SJCRH30 (cell line): ENCODE measurements at regions not wholly inside any gene's neighbourhood (a gene's known extent, or its start where the extent isn't known, plus 50 kb on each side); places are given as distances from the start of the nearest gene placed in this dataset.

Source experiments
- DNase-seq, 2 experiments: peaks; one replicate each; pipeline ENCODE4 v3.0.0-alpha.2; 2015 to 2020
- H3K27ac ChIP-seq: fragments of 250-450 bp; sonication (Bioruptor Pico); 2 replicates; pipeline ENCODE4 v1.5.1; 2020; ENCODE audit warnings: mild to moderate bottlenecking, moderate library complexity
- H3K27me3 ChIP-seq: fragments of 250-450 bp; sonication (Bioruptor Pico); 2 replicates; pipeline ENCODE4 v1.5.1; 2020; ENCODE audit warnings: mild to moderate bottlenecking, moderate library complexity
- H3K36me3 ChIP-seq: fragments of 250-450 bp; sonication (Bioruptor Pico); 2 replicates; pipeline ENCODE4 v1.5.1; 2020; ENCODE audit warnings: mild to moderate bottlenecking, moderate library complexity
- H3K4me1 ChIP-seq: fragments of 250-450 bp; sonication (Bioruptor Pico); 2 replicates; pipeline ENCODE4 v1.5.1; 2020; ENCODE audit warnings: mild to moderate bottlenecking, moderate library complexity
- H3K4me3 ChIP-seq: fragments of 250-450 bp; sonication (Bioruptor Pico); 2 replicates; pipeline ENCODE4 v1.5.1; 2020; ENCODE audit warnings: mild to moderate bottlenecking, moderate library complexity
- H3K9me3 ChIP-seq: fragments of 250-450 bp; sonication (Bioruptor Pico); replicated peaks from 2 replicates; pipeline ENCODE4 v1.5.1; 2020; ENCODE audit warnings: mild to moderate bottlenecking, moderate library complexity

- no peak for DNase-seq
- no peak overlapping the region for H3K4me3 ChIP-seq
- H3K9me3 ChIP-seq: no peaks in the 10 kb centered on the region
- H3K4me1 ChIP-seq: no peaks in the 10 kb centered on the region
- no peak overlapping the region for H3K27ac ChIP-seq
- no peaks in the 10 kb centered on the region for H3K36me3 ChIP-seq
- H3K27me3 ChIP-seq: no peaks in the 10 kb centered on the region
Observed at GRCh38 chr18:55072698-55073097, 113.4 kb upstream of the CCDC68 start.

GRCh38 chr18:55072181-55072580 lies 112.9 kb upstream of the CCDC68 start:
- Histone ChIP-seq H3K36me3 (no peaks in the 10 kb centered on the region), H3K27ac (no peak overlapping the region), H3K4me3 (no peak overlapping the region), H3K9me3 (no peaks in the 10 kb centered on the region), H3K27me3 (no peaks in the 10 kb centered on the region), H3K4me1 (no peaks in the 10 kb centered on the region)
- DNase-seq: no peak

GRCh38 chr18:55069497-55069896 lies 110.2 kb upstream of the CCDC68 start:
- Histone ChIP-seq H3K36me3 (no peaks in the 10 kb centered on the region), H3K4me3 (no peak overlapping the region), H3K27ac (no peak overlapping the region), H3K9me3 (no peaks in the 10 kb centered on the region), H3K4me1 (no peaks in the 10 kb centered on the region), H3K27me3 (no peaks in the 10 kb centered on the region)
- no peak for DNase-seq

GRCh38 chr18:55064760-55065159 lies 105.5 kb upstream of the CCDC68 start:
- no peaks in the 10 kb centered on the region for H3K4me1 ChIP-seq
- H3K27me3 ChIP-seq: no peaks in the 10 kb centered on the region
- H3K27ac ChIP-seq: no peak overlapping the region

GRCh38 chr18:55064073-55064472 lies 104.8 kb upstream of the CCDC68 start:
- DNase-seq: no peak
- H3K9me3 ChIP-seq: no peaks in the 10 kb centered on the region
- no peak overlapping the region for H3K27ac ChIP-seq
- no peaks in the 10 kb centered on the region for H3K36me3 ChIP-seq
- H3K27me3 ChIP-seq: no peaks in the 10 kb centered on the region
- no peak overlapping the region for H3K4me3 ChIP-seq
- no peaks in the 10 kb centered on the region for H3K4me1 ChIP-seq

More at GRCh38 chr18:55064760-55065159, 105.5 kb upstream of the CCDC68 start:
- DNase-seq: no peak
- H3K4me3 ChIP-seq: no peak overlapping the region
- H3K36me3 ChIP-seq: no peaks in the 10 kb centered on the region
- no peaks in the 10 kb centered on the region for H3K9me3 ChIP-seq

GRCh38 chr18:55054021-55054990 lies 95.0 kb upstream of the CCDC68 start:
- Histone ChIP-seq H3K4me3 (no peak overlapping the region), H3K27me3 (no peaks in the 10 kb centered on the region), H3K27ac (no peak overlapping the region), H3K36me3 (no peaks in the 10 kb centered on the region), H3K4me1 (no peaks in the 10 kb centered on the region), H3K9me3 (no peaks in the 10 kb centered on the region)
- DNase-seq: no peak

GRCh38 chr18:55048892-55049291 lies 89.6 kb upstream of the CCDC68 start:
- H3K27ac ChIP-seq: no peak overlapping the region
- H3K4me3 ChIP-seq: no peak overlapping the region
- no peaks in the 10 kb centered on the region for H3K4me1 ChIP-seq
- no peak for DNase-seq
- H3K27me3 ChIP-seq: no peaks in the 10 kb centered on the region
- H3K9me3 ChIP-seq: no peaks in the 10 kb centered on the region
- H3K36me3 ChIP-seq: no peaks in the 10 kb centered on the region

- H3K36me3 ChIP-seq: no peaks in the 10 kb centered on the region
- no peak overlapping the region for H3K4me3 ChIP-seq
- no peak for DNase-seq
- no peak overlapping the region for H3K27ac ChIP-seq
- no peaks in the 10 kb centered on the region for H3K4me1 ChIP-seq
- H3K9me3 ChIP-seq: no peaks in the 10 kb centered on the region
- no peaks in the 10 kb centered on the region for H3K27me3 ChIP-seq
Observed at GRCh38 chr18:55047546-55047945, 88.3 kb upstream of the CCDC68 start.

- Histone ChIP-seq H3K4me3 (no peak overlapping the region), H3K27ac (no peak overlapping the region), H3K27me3 (no peaks in the 10 kb centered on the region), H3K9me3 (no peaks in the 10 kb centered on the region), H3K4me1 (no peaks in the 10 kb centered on the region), H3K36me3 (no peaks in the 10 kb centered on the region)
- no peak for DNase-seq
Observed at GRCh38 chr18:55041366-55041765, 82.1 kb upstream of the CCDC68 start.

- H3K36me3 ChIP-seq: no peaks in the 10 kb centered on the region
- no peak overlapping the region for H3K4me3 ChIP-seq
- H3K9me3 ChIP-seq: no peaks in the 10 kb centered on the region
- H3K4me1 ChIP-seq: no peaks in the 10 kb centered on the region
- DNase-seq: no peak
- no peaks in the 10 kb centered on the region for H3K27me3 ChIP-seq
- H3K27ac ChIP-seq: no peak overlapping the region
Observed at GRCh38 chr18:55038162-55038561, 78.9 kb upstream of the CCDC68 start.

GRCh38 chr18:55034742-55035141 lies 75.5 kb upstream of the CCDC68 start:
- no peak overlapping the region for H3K4me3 ChIP-seq
- DNase-seq: no peak
- no peaks in the 10 kb centered on the region for H3K9me3 ChIP-seq
- no peak overlapping the region for H3K27ac ChIP-seq
- H3K27me3 ChIP-seq: no peaks in the 10 kb centered on the region
- H3K4me1 ChIP-seq: no peaks in the 10 kb centered on the region
- no peaks in the 10 kb centered on the region for H3K36me3 ChIP-seq

- Histone ChIP-seq H3K36me3 (no peaks in the 10 kb centered on the region), H3K27ac (no peak overlapping the region), H3K9me3 (no peaks in the 10 kb centered on the region), H3K27me3 (no peaks in the 10 kb centered on the region), H3K4me3 (no peak overlapping the region), H3K4me1 (no peaks in the 10 kb centered on the region)
- DNase-seq: no peak
Observed at GRCh38 chr18:55031979-55032378, 72.7 kb upstream of the CCDC68 start.

GRCh38 chr18:55031576-55031975 lies 72.3 kb upstream of the CCDC68 start:
- no peaks in the 10 kb centered on the region for H3K4me1 ChIP-seq
- no peaks in the 10 kb centered on the region for H3K27me3 ChIP-seq
- no peaks in the 10 kb centered on the region for H3K9me3 ChIP-seq
- no peaks in the 10 kb centered on the region for H3K36me3 ChIP-seq
- DNase-seq: no peak
- H3K27ac ChIP-seq: no peak overlapping the region
- H3K4me3 ChIP-seq: no peak overlapping the region

GRCh38 chr18:55031164-55031563 lies 71.9 kb upstream of the CCDC68 start:
- Histone ChIP-seq H3K9me3 (no peaks in the 10 kb centered on the region), H3K27me3 (no peaks in the 10 kb centered on the region), H3K27ac (no peak overlapping the region), H3K36me3 (no peaks in the 10 kb centered on the region), H3K4me3 (no peak overlapping the region), H3K4me1 (no peaks in the 10 kb centered on the region)
- DNase-seq: no peak

GRCh38 chr18:55024564-55024963 lies 65.3 kb upstream of the CCDC68 start:
- DNase-seq: no peak
- H3K4me1 ChIP-seq: no peaks in the 10 kb centered on the region

GRCh38 chr18:55018602-55019001 lies 59.3 kb upstream of the CCDC68 start:
- no peaks in the 10 kb centered on the region for H3K4me1 ChIP-seq
- DNase-seq: peak in 1 of 2 experiments; percentile 11
- H3K27ac ChIP-seq: no peak overlapping the region

More at GRCh38 chr18:55024564-55024963, 65.3 kb upstream of the CCDC68 start:
- no peak overlapping the region for H3K27ac ChIP-seq
- H3K27me3 ChIP-seq: no peaks in the 10 kb centered on the region
- H3K36me3 ChIP-seq: no peaks in the 10 kb centered on the region
- no peaks in the 10 kb centered on the region for H3K9me3 ChIP-seq
- no peak overlapping the region for H3K4me3 ChIP-seq

More at GRCh38 chr18:55018602-55019001, 59.3 kb upstream of the CCDC68 start:
- no peaks in the 10 kb centered on the region for H3K27me3 ChIP-seq
- H3K4me3 ChIP-seq: no peak overlapping the region
- no peaks in the 10 kb centered on the region for H3K36me3 ChIP-seq
- H3K9me3 ChIP-seq: no peaks in the 10 kb centered on the region
